Liver (tissue), 3 donors: ENCODE measurements at regions not wholly inside any gene's neighbourhood (a gene's known extent, or its start where the extent isn't known, plus 50 kb on each side); places are given as distances from the start of the nearest gene placed in this dataset.
"Not testable (repeated sequence)": the region's sequence is repeated elsewhere in the genome, so short reads cannot be mapped to it uniquely, and the experiment has no call there.

Experiments
- EGR1 ChIP-seq, 2 donors: IDR thresholded peaks; 2 replicates each; pipeline ENCODE4 v1.6.1; 2016 to 2018; ENCODE audit warnings: antibody characterized with exemption in 2 of 2, low read depth in 2 of 2
- FOXA1 ChIP-seq: IDR thresholded peaks from 2 replicates; pipeline ENCODE4 v1.6.1; 2016; ENCODE audit warnings: antibody characterized with exemption
- GABPA ChIP-seq, 2 donors: IDR thresholded peaks in 1 of 2; conservative IDR thresholded peaks in 1 of 2; 2 replicates each; pipeline ENCODE4 v1.6.1; 2016; ENCODE audit warnings: antibody characterized with exemption in 2 of 2, mild to moderate bottlenecking in 1 of 2, moderate library complexity in 1 of 2
- HNF4A ChIP-seq, 2 donors: conservative IDR thresholded peaks; 2 replicates each; pipeline ENCODE4 v1.6.1; 2016; ENCODE audit warnings: antibody characterized with exemption in 2 of 2, mild to moderate bottlenecking in 2 of 2
- RAD21 ChIP-seq, 2 donors: IDR thresholded peaks; 2 replicates each; pipeline ENCODE4 v1.6.1; 2016; ENCODE audit warnings: antibody characterized with exemption in 2 of 2, mild to moderate bottlenecking in 2 of 2
- RXRA ChIP-seq, 2 donors: IDR thresholded peaks; 2 replicates each; pipeline ENCODE4 v1.6.1; 2017 to 2018; ENCODE audit warnings: antibody characterized with exemption in 2 of 2, mild to moderate bottlenecking in 1 of 2
- SP1 ChIP-seq: IDR thresholded peaks from 2 replicates; pipeline ENCODE4 v1.6.1; 2018; ENCODE audit warnings: antibody characterized with exemption, mild to moderate bottlenecking
- TAF1 ChIP-seq: conservative IDR thresholded peaks from 2 replicates; pipeline ENCODE4 v1.6.1; 2016; ENCODE audit warnings: antibody characterized with exemption, mild to moderate bottlenecking
- YY1 ChIP-seq: IDR thresholded peaks from 2 replicates; pipeline ENCODE4 v1.6.1; 2016; ENCODE audit warnings: antibody characterized with exemption, mild to moderate bottlenecking
- TF ChIP-seq, protein P1 (sequence below): fragments of 150-350 bp; IDR thresholded peaks from 2 replicates; pipeline ENCODE4 v1.5.1; 2017; ENCODE audit warnings: improper control_type of control experiment, low read depth, low read length; ENCODE audit not compliant: missing input control
- TF ChIP-seq, protein P2 (sequence below): IDR thresholded peaks from 2 replicates; pipeline ENCODE4 v1.6.1; 2016; ENCODE audit warnings: antibody characterized with exemption
- TF ChIP-seq, protein P3 (sequence below): IDR thresholded peaks from 2 replicates; pipeline ENCODE4 v1.6.1; 2016; ENCODE audit warnings: antibody characterized with exemption, mild to moderate bottlenecking
- TF ChIP-seq, protein P4 (sequence below): IDR thresholded peaks from 2 replicates; pipeline ENCODE4 v1.6.1; 2016; ENCODE audit warnings: antibody characterized with exemption
- TF ChIP-seq, protein P5 (sequence below): IDR thresholded peaks from 2 replicates; pipeline ENCODE4 v1.6.1; 2016; ENCODE audit warnings: antibody characterized with exemption
- donor health status: healthy.
- donor health status: healthy.

DNA sequence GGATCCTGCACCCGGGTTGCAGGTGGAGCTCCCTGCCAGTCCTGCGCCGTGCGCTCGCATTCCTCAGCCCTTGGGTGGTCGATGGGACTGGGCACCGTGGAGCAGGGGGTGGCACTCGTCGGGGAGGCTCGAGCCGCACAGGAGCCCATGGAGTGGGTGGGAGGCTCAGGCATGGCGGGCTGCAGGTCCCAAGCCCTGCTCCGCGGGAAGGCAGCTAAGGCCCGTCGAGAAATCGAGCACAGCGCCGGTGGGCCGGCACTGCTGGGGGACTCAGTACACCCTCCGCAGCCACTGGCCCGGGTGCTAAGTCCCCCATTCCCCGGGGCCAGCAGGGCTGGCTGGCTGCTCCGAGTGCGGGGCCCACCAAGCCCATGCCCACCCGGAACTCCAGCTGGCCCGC lies 226.1 kb downstream of the FRK start:
- not testable (repeated sequence) for TF ChIP-seq GABPA (IDR thresholded peaks at IDR 0.05 in 1 of 2, conservative IDR thresholded peaks at IDR 0.05 in 1 of 2); FOXA1; EGR1 (IDR thresholded peaks at IDR 0.05; ENCODE audit: low read depth in 2 of 2); RXRA (IDR thresholded peaks at IDR 0.05); HNF4A (conservative IDR thresholded peaks at IDR 0.05); SP1; RAD21 (IDR thresholded peaks at IDR 0.05); YY1; TAF1
- TF ChIP-seq, protein P1, sequence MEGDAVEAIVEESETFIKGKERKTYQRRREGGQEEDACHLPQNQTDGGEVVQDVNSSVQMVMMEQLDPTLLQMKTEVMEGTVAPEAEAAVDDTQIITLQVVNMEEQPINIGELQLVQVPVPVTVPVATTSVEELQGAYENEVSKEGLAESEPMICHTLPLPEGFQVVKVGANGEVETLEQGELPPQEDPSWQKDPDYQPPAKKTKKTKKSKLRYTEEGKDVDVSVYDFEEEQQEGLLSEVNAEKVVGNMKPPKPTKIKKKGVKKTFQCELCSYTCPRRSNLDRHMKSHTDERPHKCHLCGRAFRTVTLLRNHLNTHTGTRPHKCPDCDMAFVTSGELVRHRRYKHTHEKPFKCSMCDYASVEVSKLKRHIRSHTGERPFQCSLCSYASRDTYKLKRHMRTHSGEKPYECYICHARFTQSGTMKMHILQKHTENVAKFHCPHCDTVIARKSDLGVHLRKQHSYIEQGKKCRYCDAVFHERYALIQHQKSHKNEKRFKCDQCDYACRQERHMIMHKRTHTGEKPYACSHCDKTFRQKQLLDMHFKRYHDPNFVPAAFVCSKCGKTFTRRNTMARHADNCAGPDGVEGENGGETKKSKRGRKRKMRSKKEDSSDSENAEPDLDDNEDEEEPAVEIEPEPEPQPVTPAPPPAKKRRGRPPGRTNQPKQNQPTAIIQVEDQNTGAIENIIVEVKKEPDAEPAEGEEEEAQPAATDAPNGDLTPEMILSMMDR: not testable (repeated sequence)
- TF ChIP-seq, protein P2, sequence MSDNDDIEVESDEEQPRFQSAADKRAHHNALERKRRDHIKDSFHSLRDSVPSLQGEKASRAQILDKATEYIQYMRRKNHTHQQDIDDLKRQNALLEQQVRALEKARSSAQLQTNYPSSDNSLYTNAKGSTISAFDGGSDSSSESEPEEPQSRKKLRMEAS: not testable (repeated sequence)
- TF ChIP-seq, protein P3, sequence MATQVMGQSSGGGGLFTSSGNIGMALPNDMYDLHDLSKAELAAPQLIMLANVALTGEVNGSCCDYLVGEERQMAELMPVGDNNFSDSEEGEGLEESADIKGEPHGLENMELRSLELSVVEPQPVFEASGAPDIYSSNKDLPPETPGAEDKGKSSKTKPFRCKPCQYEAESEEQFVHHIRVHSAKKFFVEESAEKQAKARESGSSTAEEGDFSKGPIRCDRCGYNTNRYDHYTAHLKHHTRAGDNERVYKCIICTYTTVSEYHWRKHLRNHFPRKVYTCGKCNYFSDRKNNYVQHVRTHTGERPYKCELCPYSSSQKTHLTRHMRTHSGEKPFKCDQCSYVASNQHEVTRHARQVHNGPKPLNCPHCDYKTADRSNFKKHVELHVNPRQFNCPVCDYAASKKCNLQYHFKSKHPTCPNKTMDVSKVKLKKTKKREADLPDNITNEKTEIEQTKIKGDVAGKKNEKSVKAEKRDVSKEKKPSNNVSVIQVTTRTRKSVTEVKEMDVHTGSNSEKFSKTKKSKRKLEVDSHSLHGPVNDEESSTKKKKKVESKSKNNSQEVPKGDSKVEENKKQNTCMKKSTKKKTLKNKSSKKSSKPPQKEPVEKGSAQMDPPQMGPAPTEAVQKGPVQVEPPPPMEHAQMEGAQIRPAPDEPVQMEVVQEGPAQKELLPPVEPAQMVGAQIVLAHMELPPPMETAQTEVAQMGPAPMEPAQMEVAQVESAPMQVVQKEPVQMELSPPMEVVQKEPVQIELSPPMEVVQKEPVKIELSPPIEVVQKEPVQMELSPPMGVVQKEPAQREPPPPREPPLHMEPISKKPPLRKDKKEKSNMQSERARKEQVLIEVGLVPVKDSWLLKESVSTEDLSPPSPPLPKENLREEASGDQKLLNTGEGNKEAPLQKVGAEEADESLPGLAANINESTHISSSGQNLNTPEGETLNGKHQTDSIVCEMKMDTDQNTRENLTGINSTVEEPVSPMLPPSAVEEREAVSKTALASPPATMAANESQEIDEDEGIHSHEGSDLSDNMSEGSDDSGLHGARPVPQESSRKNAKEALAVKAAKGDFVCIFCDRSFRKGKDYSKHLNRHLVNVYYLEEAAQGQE: not testable (repeated sequence)
- TF ChIP-seq, protein P4, sequence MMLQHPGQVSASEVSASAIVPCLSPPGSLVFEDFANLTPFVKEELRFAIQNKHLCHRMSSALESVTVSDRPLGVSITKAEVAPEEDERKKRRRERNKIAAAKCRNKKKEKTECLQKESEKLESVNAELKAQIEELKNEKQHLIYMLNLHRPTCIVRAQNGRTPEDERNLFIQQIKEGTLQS: not testable (repeated sequence)
- TF ChIP-seq, protein P5, sequence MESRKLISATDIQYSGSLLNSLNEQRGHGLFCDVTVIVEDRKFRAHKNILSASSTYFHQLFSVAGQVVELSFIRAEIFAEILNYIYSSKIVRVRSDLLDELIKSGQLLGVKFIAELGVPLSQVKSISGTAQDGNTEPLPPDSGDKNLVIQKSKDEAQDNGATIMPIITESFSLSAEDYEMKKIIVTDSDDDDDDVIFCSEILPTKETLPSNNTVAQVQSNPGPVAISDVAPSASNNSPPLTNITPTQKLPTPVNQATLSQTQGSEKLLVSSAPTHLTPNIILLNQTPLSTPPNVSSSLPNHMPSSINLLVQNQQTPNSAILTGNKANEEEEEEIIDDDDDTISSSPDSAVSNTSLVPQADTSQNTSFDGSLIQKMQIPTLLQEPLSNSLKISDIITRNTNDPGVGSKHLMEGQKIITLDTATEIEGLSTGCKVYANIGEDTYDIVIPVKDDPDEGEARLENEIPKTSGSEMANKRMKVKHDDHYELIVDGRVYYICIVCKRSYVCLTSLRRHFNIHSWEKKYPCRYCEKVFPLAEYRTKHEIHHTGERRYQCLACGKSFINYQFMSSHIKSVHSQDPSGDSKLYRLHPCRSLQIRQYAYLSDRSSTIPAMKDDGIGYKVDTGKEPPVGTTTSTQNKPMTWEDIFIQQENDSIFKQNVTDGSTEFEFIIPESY: not testable (repeated sequence)
